Tibial nerve (tissue), 4 donors: ENCODE measurements at regions not wholly inside any gene's neighbourhood (a gene's known extent, or its start where the extent isn't known, plus 50 kb on each side); places are given as distances from the start of the nearest gene placed in this dataset.
"Not testable (repeated sequence)": the region's sequence is repeated elsewhere in the genome, so short reads cannot be mapped to it uniquely, and the experiment has no call there.

Experiments used
- DNase-seq, 2 donors: peaks; one replicate each; pipeline ENCODE4 v3.0.0-alpha.2; 2019; ENCODE audit warnings: low spot score in 2 of 2
- H3K27ac ChIP-seq, 4 donors: fragments of 200-600 bp; sonication (generic) in 3 of 4; one replicate each; pipeline ENCODE4 v1.5.1; 2017 to 2019; ENCODE audit warnings: mild to moderate bottlenecking in 1 of 4
- H3K27me3 ChIP-seq, 2 donors: fragments of 200-600 bp; sonication (generic) in 1 of 2; one replicate each; pipeline versions ENCODE4 v1.5.1 to v1.6.0; 2017 to 2019
- H3K36me3 ChIP-seq, 3 donors: fragments of 200-600 bp; sonication (generic); one replicate each; pipeline ENCODE4 v1.5.1; 2018 to 2019
- H3K4me1 ChIP-seq, 4 donors: fragments of 200-600 bp; sonication (generic) in 3 of 4; one replicate each; pipeline ENCODE4 v1.5.1; 2017 to 2019
- H3K4me3 ChIP-seq, 4 donors: fragments of 200-600 bp; sonication (generic) in 3 of 4; one replicate each; pipeline ENCODE4 v1.5.1; 2017 to 2019; ENCODE audit warnings: mild to moderate bottlenecking in 1 of 4, moderate library complexity in 1 of 4
- H3K9me3 ChIP-seq, 4 donors: fragments of 200-600 bp; sonication (generic) in 3 of 4; one replicate each; pipeline ENCODE4 v1.5.1; 2017 to 2019
- EP300 ChIP-seq, 2 donors: sonication (generic); formaldehyde crosslinking; IDR thresholded peaks; one replicate each; pipeline ENCODE4 v1.6.1; 2017; ENCODE audit warnings: antibody characterized with exemption in 2 of 2, mild to moderate bottlenecking in 1 of 2
- POLR2A ChIP-seq, 2 donors: fragments of 450-650 bp; IDR thresholded peaks; one replicate each; pipeline ENCODE4 v1.6.1; 2017; ENCODE audit warnings: antibody characterized with exemption in 2 of 2, mild to moderate bottlenecking in 2 of 2, moderate library complexity in 2 of 2
- WGBS, 2 donors: methylation state at CpG; one replicate each; pipeline ENCODE4 v1.1.5; 2018; 5-methylcytosine and 5-hydroxymethylcytosine counted together
- TF ChIP-seq, protein P1 (sequence below), 5 experiments: fragments of 200-600 bp in 3 of 5; fragments of 450-650 bp in 2 of 5; sonication (generic) in 3 of 5; IDR thresholded peaks; one replicate each; pipeline ENCODE4 v1.5.1; 2016 to 2019; ENCODE audit warnings: antibody characterized with exemption in 5 of 5, mild to moderate bottlenecking in 3 of 5, moderate library complexity in 2 of 5

DNA sequence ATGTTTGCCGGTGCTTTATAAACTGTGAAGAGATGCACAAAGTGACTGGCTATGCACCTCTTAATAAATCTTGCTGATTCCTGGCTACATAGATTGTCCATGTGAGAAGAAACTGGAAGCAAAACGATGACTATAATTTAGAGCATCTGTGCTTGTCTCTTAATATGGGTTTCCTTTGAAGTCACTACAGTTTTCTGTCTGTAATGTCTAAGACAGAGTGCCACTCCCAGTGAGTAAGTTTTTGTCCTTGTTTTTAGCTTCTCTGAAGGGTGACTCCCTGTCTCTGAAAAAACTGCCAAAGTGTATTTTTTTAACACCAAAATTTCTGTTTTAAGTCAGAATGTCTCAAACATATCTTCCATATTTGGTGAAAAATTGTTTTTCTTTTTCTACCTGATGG lies 175.1 kb downstream of the FASLG start:
- Histone ChIP-seq H3K4me1 (no peaks in the 10 kb centered on the region), H3K27me3 (no peaks in the 10 kb centered on the region), H3K9me3 (no peaks in the 10 kb centered on the region), H3K27ac (no peak overlapping the region), H3K36me3 (no peaks in the 10 kb centered on the region), H3K4me3 (no peak overlapping the region)
- TF ChIP-seq EP300 (IDR thresholded peaks at IDR 0.05) (no peak), POLR2A (IDR thresholded peaks at IDR 0.05) (no peak)
- TF ChIP-seq, protein P1, sequence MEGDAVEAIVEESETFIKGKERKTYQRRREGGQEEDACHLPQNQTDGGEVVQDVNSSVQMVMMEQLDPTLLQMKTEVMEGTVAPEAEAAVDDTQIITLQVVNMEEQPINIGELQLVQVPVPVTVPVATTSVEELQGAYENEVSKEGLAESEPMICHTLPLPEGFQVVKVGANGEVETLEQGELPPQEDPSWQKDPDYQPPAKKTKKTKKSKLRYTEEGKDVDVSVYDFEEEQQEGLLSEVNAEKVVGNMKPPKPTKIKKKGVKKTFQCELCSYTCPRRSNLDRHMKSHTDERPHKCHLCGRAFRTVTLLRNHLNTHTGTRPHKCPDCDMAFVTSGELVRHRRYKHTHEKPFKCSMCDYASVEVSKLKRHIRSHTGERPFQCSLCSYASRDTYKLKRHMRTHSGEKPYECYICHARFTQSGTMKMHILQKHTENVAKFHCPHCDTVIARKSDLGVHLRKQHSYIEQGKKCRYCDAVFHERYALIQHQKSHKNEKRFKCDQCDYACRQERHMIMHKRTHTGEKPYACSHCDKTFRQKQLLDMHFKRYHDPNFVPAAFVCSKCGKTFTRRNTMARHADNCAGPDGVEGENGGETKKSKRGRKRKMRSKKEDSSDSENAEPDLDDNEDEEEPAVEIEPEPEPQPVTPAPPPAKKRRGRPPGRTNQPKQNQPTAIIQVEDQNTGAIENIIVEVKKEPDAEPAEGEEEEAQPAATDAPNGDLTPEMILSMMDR (IDR thresholded peaks at IDR 0.05): no peak
- DNase-seq: no peak
- 73 to 84% methylated on average over 2 of the region's 2 CpGs for WGBS, 2 donors

DNA sequence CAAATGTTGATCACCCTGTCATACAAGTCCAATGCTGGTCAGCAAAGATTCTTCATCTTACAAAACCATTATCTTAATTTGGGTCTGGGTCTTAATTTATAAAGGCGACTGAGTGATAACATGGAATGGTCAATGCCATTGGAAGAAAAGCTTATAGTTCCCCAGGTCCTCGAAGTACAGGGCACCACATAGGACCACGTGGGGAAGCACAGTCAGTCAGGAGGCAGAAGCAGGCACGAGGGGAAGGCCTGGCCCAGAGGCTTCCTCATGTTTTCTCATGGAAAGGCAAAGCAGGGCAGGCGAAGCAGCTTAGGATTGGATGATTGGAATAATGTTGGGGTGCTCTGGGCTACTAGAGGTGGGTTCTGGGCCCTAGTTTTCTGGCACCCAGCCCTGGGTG lies 175.7 kb downstream of the FASLG start:
- 76 to 84% methylated on average over 5 of the region's 5 CpGs for WGBS, 2 donors
- no peaks in the 10 kb centered on the region for H3K27me3 ChIP-seq
- no peaks in the 10 kb centered on the region for H3K4me1 ChIP-seq
- TF ChIP-seq EP300 (IDR thresholded peaks at IDR 0.05): no peak
- no peak overlapping the region for H3K27ac ChIP-seq
- H3K36me3 ChIP-seq: no peaks in the 10 kb centered on the region
- no peak for DNase-seq
- H3K4me3 ChIP-seq: no peak overlapping the region
- no peaks in the 10 kb centered on the region for H3K9me3 ChIP-seq

DNA sequence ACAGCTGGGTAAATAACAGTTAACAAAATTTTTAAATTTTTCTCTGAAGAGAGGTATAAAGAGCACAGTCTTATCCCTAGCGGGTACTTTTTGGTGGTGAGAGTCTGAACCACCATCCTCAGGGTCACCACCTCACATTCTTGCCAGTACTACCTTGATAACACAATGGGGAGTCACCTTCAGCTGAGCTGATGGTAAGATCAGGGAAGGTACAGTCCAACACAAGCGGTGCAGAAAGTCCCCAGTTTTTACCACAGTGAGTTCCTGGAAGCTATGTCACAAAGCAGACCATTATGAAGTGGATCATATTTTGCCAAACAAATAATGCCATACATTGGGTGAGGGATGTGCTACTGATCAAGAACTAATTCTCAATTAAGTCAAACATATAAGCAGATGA lies 176.9 kb downstream of the FASLG start:
- no peak for TF ChIP-seq EP300 (IDR thresholded peaks at IDR 0.05)
- TF ChIP-seq, protein P1 (IDR thresholded peaks at IDR 0.05): no peak
- no peak for TF ChIP-seq POLR2A (IDR thresholded peaks at IDR 0.05)
- H3K27me3 ChIP-seq: no peaks in the 10 kb centered on the region
- no peaks in the 10 kb centered on the region for H3K9me3 ChIP-seq
- WGBS, 2 donors: 58 to 83% methylated on average over 2 of the region's 2 CpGs
- no peaks in the 10 kb centered on the region for H3K36me3 ChIP-seq
- H3K4me3 ChIP-seq: no peak overlapping the region
- no peak for DNase-seq
- H3K27ac ChIP-seq: no peak overlapping the region
- H3K4me1 ChIP-seq: no peaks in the 10 kb centered on the region

DNA sequence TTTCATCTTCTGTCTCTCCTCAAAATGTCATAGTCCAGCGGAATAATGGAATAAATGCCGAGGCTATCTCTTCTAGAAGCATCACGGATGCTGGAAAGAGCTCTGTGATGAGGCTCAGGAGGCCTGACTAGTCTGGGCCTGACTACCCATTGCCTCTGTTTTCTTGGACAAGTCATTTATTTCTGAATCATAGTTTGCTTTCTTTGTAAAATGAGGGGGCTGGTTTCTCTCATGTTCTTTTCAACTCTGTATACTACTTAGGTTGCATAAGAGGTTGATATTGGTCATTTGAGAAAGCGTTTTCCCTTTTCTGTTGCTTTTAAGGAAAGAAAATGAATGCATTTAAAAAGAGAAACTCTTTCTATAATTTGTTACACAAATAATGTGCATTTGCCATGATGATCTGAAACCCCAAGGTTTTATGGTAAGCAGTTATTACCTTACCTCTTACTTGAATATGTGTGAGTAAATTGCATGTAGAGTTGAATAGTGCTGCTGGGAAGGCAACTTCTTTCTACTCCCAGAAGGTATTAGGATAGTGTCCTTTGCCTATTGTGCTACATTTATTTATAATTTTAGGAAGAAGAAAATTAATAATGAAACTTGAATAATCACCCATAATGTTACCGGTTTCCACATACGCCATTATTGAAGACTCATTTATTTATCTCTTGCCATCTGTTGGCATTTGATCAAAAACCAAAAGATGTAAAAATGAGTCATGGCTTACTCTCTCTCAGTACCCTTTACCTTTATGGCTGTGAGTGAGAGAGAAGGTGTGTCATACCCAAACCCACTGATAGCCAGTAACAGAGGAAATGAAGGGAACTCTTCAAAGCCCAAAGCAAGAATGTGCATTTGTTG lies 179.1 kb downstream of the FASLG start:
- Histone ChIP-seq H3K4me1 (no peaks in the 10 kb centered on the region), H3K4me3 (no peak overlapping the region), H3K27me3 (no peaks in the 10 kb centered on the region), H3K36me3 (no peaks in the 10 kb centered on the region), H3K27ac (no peak overlapping the region), H3K9me3 (no peaks in the 10 kb centered on the region)
- DNase-seq: no peak
- WGBS, 2 donors: 78 to 93% methylated on average over 6 of the region's 6 CpGs
- TF ChIP-seq, protein P1 (IDR thresholded peaks at IDR 0.05): no peak
- TF ChIP-seq POLR2A (IDR thresholded peaks at IDR 0.05) (no peak), EP300 (IDR thresholded peaks at IDR 0.05) (no peak)

DNA sequence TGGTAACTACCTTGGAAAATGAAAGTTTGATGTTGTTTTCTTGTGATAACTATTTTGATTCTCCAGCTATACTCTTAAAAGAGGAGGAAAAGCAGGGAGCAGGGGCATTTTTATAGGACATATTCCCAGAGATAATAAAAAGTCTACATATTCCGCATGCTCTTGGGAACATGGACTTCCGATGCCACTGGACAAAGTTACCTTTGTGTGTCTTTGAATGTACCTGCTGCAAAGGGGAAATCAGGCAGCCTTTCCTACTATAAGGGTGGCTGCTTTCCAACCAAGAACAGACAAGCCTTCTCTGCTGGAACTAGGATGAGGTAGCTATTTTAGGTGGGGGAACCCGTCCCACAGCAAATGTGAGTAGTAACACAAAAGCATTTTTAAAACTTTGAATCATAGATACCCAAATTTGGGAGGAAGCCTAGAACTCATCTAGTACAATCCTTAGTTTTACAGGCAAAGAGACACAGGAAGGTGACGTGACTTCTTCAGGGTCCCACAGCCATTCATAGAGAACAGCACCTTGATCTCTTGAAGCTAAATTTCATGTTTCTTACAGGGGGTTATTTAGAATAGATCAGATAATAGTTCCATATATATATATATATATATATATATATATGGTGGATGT lies 179.9 kb downstream of the FASLG start:
- H3K4me3 ChIP-seq: no peak overlapping the region
- no peaks in the 10 kb centered on the region for H3K9me3 ChIP-seq
- no peaks in the 10 kb centered on the region for H3K4me1 ChIP-seq
- H3K27me3 ChIP-seq: no peaks in the 10 kb centered on the region
- no peaks in the 10 kb centered on the region for H3K36me3 ChIP-seq
- no peak overlapping the region for H3K27ac ChIP-seq
- TF ChIP-seq EP300 (IDR thresholded peaks at IDR 0.05) (no peak), POLR2A (IDR thresholded peaks at IDR 0.05) (no peak)
- TF ChIP-seq, protein P1 (IDR thresholded peaks at IDR 0.05): no peak
- 90 to 94% methylated on average over 4 of the region's 4 CpGs for WGBS, 2 donors
- no peak for DNase-seq

DNA sequence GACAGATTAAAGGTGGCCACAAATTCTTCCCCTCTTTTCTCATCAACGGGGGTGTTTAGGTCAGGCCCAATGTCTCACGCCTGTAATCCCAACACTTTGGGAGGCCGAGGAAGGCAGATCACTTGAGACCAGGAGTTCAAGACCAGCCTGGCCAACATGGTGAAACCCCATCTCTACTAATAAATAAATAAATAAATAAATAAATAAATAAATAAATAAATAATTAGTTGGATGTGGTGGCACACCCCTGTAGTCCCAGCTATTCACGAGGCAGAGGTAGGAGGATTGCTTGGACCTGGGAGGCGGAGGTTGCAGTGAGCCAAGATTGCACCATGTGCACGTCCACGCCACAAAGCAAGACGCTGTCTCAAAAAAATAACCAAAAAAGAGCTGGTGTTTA lies 180.7 kb downstream of the FASLG start:
- WGBS, 2 donors: 89 to 94% methylated on average over 8 of the region's 8 CpGs

More for the DNA sequence above, 180.7 kb downstream of the FASLG start:
- DNase-seq, H3K9me3 ChIP-seq, H3K27ac ChIP-seq, H3K4me1 ChIP-seq, H3K27me3 ChIP-seq, H3K36me3 ChIP-seq, H3K4me3 ChIP-seq: not testable (repeated sequence)
